ENCODE measurements at regions not wholly inside any gene's neighbourhood (a gene's known extent, or its start where the extent isn't known, plus 50 kb on each side); places are given as distances from the start of the nearest gene placed in this dataset.
"Not testable (repeated sequence)": the region's sequence is repeated elsewhere in the genome, so short reads cannot be mapped to it uniquely, and the experiment has no call there.

GRCh38 chr5:62218860-62219259 is 87.1 kb upstream of the KIF2A start:
- not testable (repeated sequence) for TF ChIP-seq POLR2A (IDR thresholded peaks at IDR 0.05)
- TF ChIP-seq, protein P1, sequence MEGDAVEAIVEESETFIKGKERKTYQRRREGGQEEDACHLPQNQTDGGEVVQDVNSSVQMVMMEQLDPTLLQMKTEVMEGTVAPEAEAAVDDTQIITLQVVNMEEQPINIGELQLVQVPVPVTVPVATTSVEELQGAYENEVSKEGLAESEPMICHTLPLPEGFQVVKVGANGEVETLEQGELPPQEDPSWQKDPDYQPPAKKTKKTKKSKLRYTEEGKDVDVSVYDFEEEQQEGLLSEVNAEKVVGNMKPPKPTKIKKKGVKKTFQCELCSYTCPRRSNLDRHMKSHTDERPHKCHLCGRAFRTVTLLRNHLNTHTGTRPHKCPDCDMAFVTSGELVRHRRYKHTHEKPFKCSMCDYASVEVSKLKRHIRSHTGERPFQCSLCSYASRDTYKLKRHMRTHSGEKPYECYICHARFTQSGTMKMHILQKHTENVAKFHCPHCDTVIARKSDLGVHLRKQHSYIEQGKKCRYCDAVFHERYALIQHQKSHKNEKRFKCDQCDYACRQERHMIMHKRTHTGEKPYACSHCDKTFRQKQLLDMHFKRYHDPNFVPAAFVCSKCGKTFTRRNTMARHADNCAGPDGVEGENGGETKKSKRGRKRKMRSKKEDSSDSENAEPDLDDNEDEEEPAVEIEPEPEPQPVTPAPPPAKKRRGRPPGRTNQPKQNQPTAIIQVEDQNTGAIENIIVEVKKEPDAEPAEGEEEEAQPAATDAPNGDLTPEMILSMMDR (IDR thresholded peaks at IDR 0.05), result not testable (repeated sequence)

All from lower leg skin (tissue), 3 donors.